22Rv1 (cell line): ENCODE measurements at regions not wholly inside any gene's neighbourhood (a gene's known extent, or its start where the extent isn't known, plus 50 kb on each side); places are given as distances from the start of the nearest gene placed in this dataset.

Experiments used
- H3K27ac ChIP-seq: fragments of 450-650 bp; 2 replicates; pipeline ENCODE4 v1.5.1; 2017
- ZFX ChIP-seq: fragments of 450-650 bp; IDR thresholded peaks from 2 replicates; pipeline ENCODE4 v1.6.1; 2017; ENCODE audit warnings: antibody characterized with exemption, borderline replicate concordance
- TF ChIP-seq, protein P1 (sequence below): fragments of 450-650 bp; IDR thresholded peaks from 2 replicates; pipeline ENCODE4 v1.5.1; 2017; ENCODE audit warnings: mild to moderate bottlenecking

DNA sequence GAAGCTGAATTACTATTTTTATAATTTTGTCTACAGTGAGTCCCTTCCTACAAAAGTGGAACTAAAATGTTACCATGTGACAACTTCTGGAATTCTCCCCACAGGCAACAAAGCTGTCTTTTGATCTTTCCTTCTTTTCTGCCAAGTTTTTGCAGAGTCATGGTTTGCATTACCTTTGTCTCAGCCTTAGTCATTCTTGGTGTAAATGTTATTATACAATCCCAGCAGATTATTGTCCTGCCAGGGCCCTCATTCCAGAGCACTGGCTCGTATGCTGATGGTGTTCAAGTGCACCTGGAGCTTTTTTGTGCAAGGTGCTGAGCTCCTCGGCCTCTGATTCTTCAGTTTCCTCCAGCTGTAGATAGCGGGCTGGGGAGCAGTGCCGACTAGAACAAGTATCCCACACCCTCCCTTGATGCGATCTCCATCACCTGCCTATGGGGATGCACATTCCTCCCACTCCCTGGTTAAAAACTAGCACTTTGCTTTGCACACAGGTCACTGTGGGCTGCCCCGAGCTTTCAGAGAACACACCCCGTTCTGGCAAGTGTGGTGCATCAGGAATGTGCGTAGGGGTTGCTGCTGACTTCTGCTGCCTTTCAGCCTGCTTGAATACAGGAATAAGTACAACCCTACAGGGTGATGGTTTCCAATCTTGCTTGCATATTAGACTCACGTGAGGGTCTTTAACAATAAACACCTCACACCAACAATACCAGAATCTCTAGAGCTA, 263.6 kb downstream of the RNF144A start:
- no peak overlapping the region for H3K27ac ChIP-seq
- no peak for TF ChIP-seq ZFX
- TF ChIP-seq, protein P1, sequence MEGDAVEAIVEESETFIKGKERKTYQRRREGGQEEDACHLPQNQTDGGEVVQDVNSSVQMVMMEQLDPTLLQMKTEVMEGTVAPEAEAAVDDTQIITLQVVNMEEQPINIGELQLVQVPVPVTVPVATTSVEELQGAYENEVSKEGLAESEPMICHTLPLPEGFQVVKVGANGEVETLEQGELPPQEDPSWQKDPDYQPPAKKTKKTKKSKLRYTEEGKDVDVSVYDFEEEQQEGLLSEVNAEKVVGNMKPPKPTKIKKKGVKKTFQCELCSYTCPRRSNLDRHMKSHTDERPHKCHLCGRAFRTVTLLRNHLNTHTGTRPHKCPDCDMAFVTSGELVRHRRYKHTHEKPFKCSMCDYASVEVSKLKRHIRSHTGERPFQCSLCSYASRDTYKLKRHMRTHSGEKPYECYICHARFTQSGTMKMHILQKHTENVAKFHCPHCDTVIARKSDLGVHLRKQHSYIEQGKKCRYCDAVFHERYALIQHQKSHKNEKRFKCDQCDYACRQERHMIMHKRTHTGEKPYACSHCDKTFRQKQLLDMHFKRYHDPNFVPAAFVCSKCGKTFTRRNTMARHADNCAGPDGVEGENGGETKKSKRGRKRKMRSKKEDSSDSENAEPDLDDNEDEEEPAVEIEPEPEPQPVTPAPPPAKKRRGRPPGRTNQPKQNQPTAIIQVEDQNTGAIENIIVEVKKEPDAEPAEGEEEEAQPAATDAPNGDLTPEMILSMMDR: no peak

DNA sequence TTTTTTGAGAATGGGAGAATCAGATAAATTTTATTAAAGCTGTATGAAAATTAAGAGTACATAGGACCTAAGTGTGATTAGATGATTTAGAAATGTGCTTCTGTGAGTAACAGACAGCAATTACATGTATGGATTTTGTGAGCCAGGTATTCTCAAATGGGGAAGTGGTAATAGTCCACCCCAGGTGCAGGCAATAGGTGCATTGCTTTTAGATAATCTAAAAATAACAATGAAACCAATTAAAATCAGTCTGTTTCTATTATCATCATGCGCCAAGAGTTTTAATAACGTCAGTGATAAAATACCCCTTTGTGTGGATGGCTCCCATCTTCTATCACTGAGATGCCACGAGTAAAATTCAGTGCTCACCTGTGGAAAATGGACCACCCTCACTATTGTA, 265.3 kb downstream of the RNF144A start:
- TF ChIP-seq ZFX: no peak
- TF ChIP-seq, protein P1: no peak
- no peak overlapping the region for H3K27ac ChIP-seq

DNA sequence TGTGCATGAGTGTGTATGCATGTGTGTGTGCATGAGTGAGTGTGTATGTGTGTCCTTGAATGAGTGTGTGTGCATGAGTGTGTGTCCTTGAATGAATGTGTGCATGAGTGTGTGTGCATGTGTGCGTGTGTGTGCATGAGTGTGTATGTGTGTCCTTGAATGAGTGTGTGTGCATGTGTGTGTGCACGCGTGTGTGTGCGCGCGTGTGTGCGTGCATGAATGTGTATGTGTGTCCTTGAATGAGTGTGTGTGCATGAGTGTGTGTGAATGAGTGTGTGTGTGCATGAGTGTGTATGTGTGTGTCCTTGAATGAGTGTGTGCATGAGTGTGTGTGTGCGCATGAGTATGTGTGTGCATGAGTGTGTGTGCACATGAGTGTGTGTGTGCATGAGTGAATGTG, 271.9 kb downstream of the RNF144A start:
- no peak overlapping the region for H3K27ac ChIP-seq
- TF ChIP-seq ZFX: no peak
- TF ChIP-seq, protein P1: no peak

DNA sequence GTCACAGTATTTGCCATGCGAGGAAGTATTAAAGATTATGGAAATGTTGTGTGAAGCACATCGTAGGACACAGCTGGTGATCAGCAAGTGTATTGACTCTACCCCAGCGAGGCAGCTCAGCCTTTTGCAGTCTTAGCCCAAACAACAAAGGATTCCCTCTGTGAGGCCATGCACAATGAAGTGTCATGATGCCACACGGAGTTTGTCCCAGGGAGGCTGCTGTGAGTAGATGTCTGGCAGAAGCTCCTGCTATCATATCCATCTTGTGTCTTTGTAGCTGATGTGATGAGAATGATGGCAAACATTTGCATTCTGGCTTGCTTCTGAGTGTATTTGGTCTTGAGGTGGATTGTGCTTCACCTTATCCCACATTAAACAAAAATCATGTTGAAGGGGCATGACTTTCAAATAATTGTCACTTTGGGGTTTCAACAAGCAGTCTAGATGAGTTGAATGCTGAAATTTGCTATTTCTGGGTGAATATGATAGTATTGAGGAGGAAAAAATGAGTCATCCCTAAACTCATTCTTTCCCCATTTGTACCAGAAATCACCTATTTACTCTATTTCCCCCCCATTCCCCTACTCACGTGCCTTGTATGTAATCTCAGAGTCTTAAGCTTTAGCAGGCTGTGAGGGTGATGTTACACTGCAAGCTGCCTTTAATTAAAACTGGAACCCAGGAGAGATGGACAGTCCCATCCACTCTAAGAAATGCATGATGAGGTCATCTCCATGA, 273.5 kb downstream of the RNF144A start:
- TF ChIP-seq ZFX: no peak
- TF ChIP-seq, protein P1: no peak
- H3K27ac ChIP-seq: no peak overlapping the region

DNA sequence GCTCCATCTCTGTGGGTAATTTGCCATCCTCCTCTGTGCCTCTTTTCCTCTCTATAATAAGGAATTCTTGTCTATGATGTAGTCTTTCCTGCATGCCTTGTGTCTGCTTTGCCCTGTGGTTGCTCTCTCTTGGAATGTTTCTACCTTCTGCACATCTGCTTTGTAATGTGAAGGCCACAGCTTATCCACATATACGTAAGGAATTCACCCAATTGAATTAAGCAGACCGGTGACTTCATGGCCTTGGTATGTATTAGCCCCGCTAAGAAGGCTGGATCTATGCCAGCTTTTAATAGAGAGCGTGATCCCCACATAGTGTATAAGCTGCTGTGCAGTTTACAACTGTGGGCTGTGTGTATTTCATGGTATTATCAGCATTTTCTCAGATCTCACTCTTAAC, 274.7 kb downstream of the RNF144A start:
- no peak overlapping the region for H3K27ac ChIP-seq
- TF ChIP-seq, protein P1: no peak
- TF ChIP-seq ZFX: no peak

DNA sequence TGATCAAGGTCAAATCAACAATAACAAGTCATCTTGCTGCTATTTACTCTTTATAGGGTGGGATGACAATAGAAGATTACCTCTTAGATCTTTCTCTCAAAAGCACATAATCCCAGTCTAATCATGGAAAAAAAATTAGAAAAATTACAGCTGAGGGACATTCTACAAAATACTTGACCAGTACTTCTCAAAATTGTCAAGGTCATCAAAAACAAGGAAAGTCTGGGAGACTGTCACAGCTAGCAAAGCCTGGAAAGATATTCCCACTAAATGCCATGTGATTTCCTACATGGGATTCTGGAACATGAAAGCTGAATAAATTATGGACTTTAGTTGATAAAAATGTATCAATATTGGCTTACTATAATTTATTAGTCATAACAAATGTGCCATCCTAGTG, 276.2 kb downstream of the RNF144A start:
- H3K27ac ChIP-seq: no peak overlapping the region
- no peak for TF ChIP-seq ZFX
- TF ChIP-seq, protein P1: no peak

DNA sequence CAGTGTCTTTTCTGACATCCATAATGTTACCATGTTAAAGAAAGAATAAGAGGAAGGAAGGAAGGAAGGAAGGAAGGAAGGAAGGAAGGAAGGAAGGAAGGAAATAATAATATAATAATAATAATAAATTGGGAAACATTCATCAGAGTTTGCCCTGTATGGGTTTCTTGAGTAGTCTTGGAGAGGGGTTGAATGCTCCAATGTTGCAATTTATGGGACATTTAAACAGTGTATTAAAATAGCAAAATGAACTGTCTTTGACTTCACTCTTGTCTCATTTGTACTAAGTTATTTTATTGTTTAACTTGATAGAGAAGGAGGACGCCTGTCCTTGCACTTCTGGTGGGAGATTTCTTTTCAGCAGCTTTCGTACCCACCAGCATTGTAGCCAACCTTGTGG, 277.7 kb downstream of the RNF144A start:
- TF ChIP-seq ZFX: no peak
- TF ChIP-seq, protein P1: no peak
- H3K27ac ChIP-seq: no peak overlapping the region
